GM12878 (cell line): ENCODE measurements at regions not wholly inside any gene's neighbourhood (a gene's known extent, or its start where the extent isn't known, plus 50 kb on each side); places are given as distances from the start of the nearest gene placed in this dataset.

ENCODE experiments used
- ATAC-seq: fragments of 200-7000 bp; cut with Tn5 transposase; 3 replicates; pipeline ENCODE4 v1.9.1; 2020; ENCODE audit warnings: mild to moderate bottlenecking, moderate library complexity
- BruUV-seq: library from RNA; stranded (reverse); fragments of 400-500 nt; replicated peaks from 2 replicates; lab custom pipeline; 2021; lab: Mats Ljungman, UMichigan
- CTCF ChIA-PET: fragments of 300-600 bp; sonication (Branson Sonifier 250); formaldehyde crosslinking; extraction: SDS; loops from one replicate; lab custom pipeline; 2021; ENCODE audit warnings: inconsistent platforms; lab: Yijun Ruan, JAX
- POLR2A ChIA-PET: fragments of 350-600 bp; formaldehyde crosslinking; extraction: SDS; loops from one replicate; lab custom pipeline; 2021; ENCODE audit warnings: inconsistent platforms; lab: Charles Lee
- RAD21 ChIA-PET: fragments of 300-600 bp; sonication (Branson Sonifier 250); formaldehyde crosslinking; loops from one replicate; lab custom pipeline; 2023; ENCODE audit warnings: antibody characterized with exemption; ENCODE audit not compliant: unreplicated experiment; lab: Charles Lee
- SMC1A ChIA-PET: fragments of 300-600 bp; sonication (Branson Sonifier 250); formaldehyde crosslinking; loops from one replicate; lab custom pipeline; 2023; ENCODE audit not compliant: unreplicated experiment, uncharacterized antibody; lab: Charles Lee
- DNase-seq: peaks from one replicate; pipeline ENCODE4 v3.0.0-alpha.2; 2011; ENCODE audit warnings: low read depth, low spot score
- FAIRE-seq: peaks from 3 replicates; lab custom pipeline; 2011; peaks lifted over from hg19 to GRCh38; lab: Jason Lieb, UNC
- H2AFZ ChIP-seq: 2 replicates; pipeline ENCODE4 v1.6.0; 2011; ENCODE audit warnings: low read depth, low read length, control low read depth; ENCODE audit not compliant: control insufficient read depth
- H3K27ac ChIP-seq: 2 replicates; pipeline ENCODE4 v1.5.1; 2011; ENCODE audit warnings: control low read depth; ENCODE audit not compliant: control insufficient read depth, insufficient read depth
- H3K27me3 ChIP-seq, 2 experiments: replicated peaks in 1 of 2; 2 replicates each; pipeline versions ENCODE4 v1.6.0 to v1.6.1; 2011; ENCODE audit warnings: low read length in 1 of 2; ENCODE audit not compliant: control insufficient read depth in 2 of 2, insufficient read depth in 2 of 2
- H3K36me3 ChIP-seq, 2 experiments: 2 replicates each; pipeline ENCODE4 v1.5.1; 2011; ENCODE audit warnings: low read length in 1 of 2; ENCODE audit not compliant: control insufficient read depth in 2 of 2, insufficient read depth in 2 of 2
- H3K4me1 ChIP-seq: 2 replicates; pipeline ENCODE4 v1.6.1; 2011; ENCODE audit warnings: mild to moderate bottlenecking, low read length, moderate library complexity, mixed read lengths; ENCODE audit not compliant: control insufficient read depth, insufficient read depth
- H3K4me2 ChIP-seq: 2 replicates; pipeline ENCODE4 v1.6.0; 2011; ENCODE audit warnings: control low read depth; ENCODE audit not compliant: control insufficient read depth, insufficient read depth
- H3K4me3 ChIP-seq: fragments of 200-600 bp; sonication (generic); 2 replicates; pipeline ENCODE4 v1.5.1; 2016
- H3K79me2 ChIP-seq: 2 replicates; pipeline ENCODE4 v1.6.0; 2011; ENCODE audit warnings: low read length; ENCODE audit not compliant: control insufficient read depth, insufficient read depth
- H3K9ac ChIP-seq: 2 replicates; pipeline ENCODE4 v1.8.0; 2011; ENCODE audit warnings: low read length, control low read depth, mixed read lengths; ENCODE audit not compliant: control insufficient read depth, insufficient read depth
- H3K9me3 ChIP-seq: replicated peaks from 3 replicates; pipeline ENCODE4 v1.5.1; 2011; ENCODE audit warnings: mild to moderate bottlenecking, low read length; ENCODE audit not compliant: control insufficient read depth, insufficient read depth
- H4K20me1 ChIP-seq: 2 replicates; pipeline ENCODE4 v1.6.0; 2011; ENCODE audit not compliant: control insufficient read depth, insufficient read depth
- ASH2L ChIP-seq: fragments of 300-600, 200-600 bp; sonication (generic); IDR thresholded peaks from 2 replicates; pipeline ENCODE4 v1.6.1; 2017; ENCODE audit warnings: low read depth, mild to moderate bottlenecking, borderline replicate concordance
- CEBPB ChIP-seq, 2 experiments: fragments of 150-350 bp in 1 of 2; IDR thresholded peaks; 2 replicates each; pipeline ENCODE4 v1.6.1; 2012 to 2014; ENCODE audit warnings: low read depth in 2 of 2, low read length in 2 of 2, borderline replicate concordance in 1 of 2, inconsistent platforms in 1 of 2
- CHD4 ChIP-seq: fragments of 200-600 bp; sonication (generic); IDR thresholded peaks from 2 replicates; pipeline ENCODE4 v1.6.1; 2016; ENCODE audit warnings: mild to moderate bottlenecking
- CREM ChIP-seq: IDR thresholded peaks from 2 replicates; pipeline ENCODE4 v1.6.1; 2014; ENCODE audit warnings: antibody characterized with exemption, low read depth
- KLF5 ChIP-seq: fragments of 450-650 bp; IDR thresholded peaks from 2 replicates; pipeline ENCODE4 v1.6.1; 2014; ENCODE audit warnings: mild to moderate bottlenecking; ENCODE audit not compliant: partially characterized antibody
- MTA3 ChIP-seq: IDR thresholded peaks from 2 replicates; pipeline ENCODE4 v1.6.1; 2012; ENCODE audit warnings: low read length, inconsistent platforms, borderline replicate concordance
- MYB ChIP-seq: fragments of 150-350 bp; IDR thresholded peaks from 2 replicates; pipeline ENCODE4 v1.6.1; 2014; ENCODE audit warnings: mild to moderate bottlenecking, low read depth, low read length, borderline replicate concordance
- NR2C2 ChIP-seq: IDR thresholded peaks from 2 replicates; pipeline ENCODE4 v1.6.1; 2011; ENCODE audit warnings: borderline replicate concordance, low read depth; ENCODE audit not compliant: control insufficient read depth, insufficient read length
- SP1 ChIP-seq: IDR thresholded peaks from one replicate; pipeline ENCODE4 v1.6.1; 2011; ENCODE audit warnings: low read depth, low read length
- SPI1 ChIP-seq: IDR thresholded peaks from 2 replicates; pipeline ENCODE4 v1.6.1; 2011; ENCODE audit warnings: low read depth, mild to moderate bottlenecking, low read length, moderate library complexity, borderline replicate concordance; ENCODE audit not compliant: insufficient read depth
- STAT1 ChIP-seq: fragments of 450-650 bp; conservative IDR thresholded peaks from 2 replicates; pipeline ENCODE4 v1.6.1; 2014; ENCODE audit warnings: antibody characterized with exemption, mild to moderate bottlenecking
- STAT3 ChIP-seq: IDR thresholded peaks from 2 replicates; pipeline ENCODE4 v1.6.1; 2011; ENCODE audit warnings: low read depth, low read length, improper control_type of control experiment
- SUZ12 ChIP-seq: fragments of 200-600 bp; sonication (generic); IDR thresholded peaks from one replicate; pipeline ENCODE4 v1.6.1; 2018; ENCODE audit warnings: antibody characterized with exemption, mild to moderate bottlenecking; ENCODE audit not compliant: unreplicated experiment
- TCF12 ChIP-seq: IDR thresholded peaks from 2 replicates; pipeline ENCODE4 v1.6.1; 2011; ENCODE audit warnings: low read depth, mild to moderate bottlenecking, low read length
- ZNF384 ChIP-seq: IDR thresholded peaks from 2 replicates; pipeline ENCODE4 v1.6.1; 2012; ENCODE audit warnings: low read depth, mild to moderate bottlenecking, low read length, improper control_type of control experiment, borderline replicate concordance
- WGBS: methylation state at CpG from one replicate; pipeline ENCODE4 v1.1.6; 2016; ENCODE audit warnings: low lambda C conversion rate; ENCODE audit not compliant: insufficient replicate concordance, insufficient coverage; ENCODE audit errors: missing lambda C conversion rate; 5-methylcytosine and 5-hydroxymethylcytosine counted together
- in situ Hi-C: fragments of 300-500 bp; cut with MboI; formaldehyde crosslinking; loops from 9 replicates; pipeline ENCODE4 v1.14.3; 2018; ENCODE audit warnings: mixed read lengths
- intact Hi-C: fragments of 100-400 bp; cut with micrococcal nuclease; formaldehyde crosslinking; loops from one replicate; pipeline ENCODE4 v1.14.2; 2022; ENCODE audit not compliant: unreplicated experiment
- TF ChIP-seq, protein P1 (sequence below): fragments of 450-650 bp; IDR thresholded peaks from 2 replicates; pipeline ENCODE4 v1.6.1; 2017; ENCODE audit warnings: mild to moderate bottlenecking, moderate library complexity

DNA sequence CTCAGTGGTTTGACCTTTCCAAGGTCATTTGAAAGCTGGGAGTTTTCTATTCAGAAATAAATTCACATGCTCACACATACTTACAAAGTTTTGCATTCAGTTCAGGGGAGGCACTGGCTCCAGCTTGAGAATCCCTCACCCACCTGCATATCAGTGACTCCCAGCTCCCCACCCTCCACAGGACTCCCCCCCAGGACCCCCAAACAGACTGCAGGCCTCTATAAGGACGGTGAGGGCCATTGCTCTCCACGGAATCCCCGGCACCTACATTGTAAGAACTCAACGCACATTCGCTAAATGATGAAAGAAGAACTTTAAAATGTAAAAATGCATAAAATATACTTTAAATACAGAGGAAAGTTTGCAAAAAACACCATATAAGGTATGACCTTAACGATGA lies 97.2 kb upstream of the TEX51 start:
- no peak for DNase-seq
- no peaks in the 10 kb centered on the region for H3K79me2 ChIP-seq
- H2AFZ ChIP-seq: no peak overlapping the region
- no peaks in the 10 kb centered on the region for H4K20me1 ChIP-seq
- no peaks in the 10 kb centered on the region for H3K36me3 ChIP-seq
- SMC1A ChIA-PET: no interaction called here
- no peaks in the 10 kb centered on the region for H3K27me3 ChIP-seq
- 41% methylated on average over 6 of the region's 6 CpGs for WGBS
- ATAC-seq: no peak
- no peak overlapping the region for H3K27ac ChIP-seq
- CTCF ChIA-PET: interaction anchor here (0.7 kb wide), 1 partner anchor 18 kb away, joined by 3 read pairs; no protein-coding TSS in a partner anchor
- H3K4me1 ChIP-seq: no peaks in the 10 kb centered on the region
- H3K4me2 ChIP-seq: no peak overlapping the region
- in situ Hi-C loops: no loop called here
- no peak overlapping the region for H3K9ac ChIP-seq
- RAD21 ChIA-PET: no interaction called here
- TF ChIP-seq STAT3 (no peak), SUZ12 (no peak), MYB (no peak), ASH2L (no peak), CREM (no peak), STAT1 (no peak), CEBPB (IDR thresholded peaks at IDR 0.05; ENCODE audit: borderline replicate concordance in 1 of 2, low read depth in 2 of 2, low read length in 2 of 2) (no peak), ZNF384 (no peak), MTA3 (no peak), CHD4 (no peak), NR2C2 (no peak), SPI1 (no peak), TCF12 (no peak), KLF5 (no peak), SP1 (no peak)
- TF ChIP-seq, protein P1, sequence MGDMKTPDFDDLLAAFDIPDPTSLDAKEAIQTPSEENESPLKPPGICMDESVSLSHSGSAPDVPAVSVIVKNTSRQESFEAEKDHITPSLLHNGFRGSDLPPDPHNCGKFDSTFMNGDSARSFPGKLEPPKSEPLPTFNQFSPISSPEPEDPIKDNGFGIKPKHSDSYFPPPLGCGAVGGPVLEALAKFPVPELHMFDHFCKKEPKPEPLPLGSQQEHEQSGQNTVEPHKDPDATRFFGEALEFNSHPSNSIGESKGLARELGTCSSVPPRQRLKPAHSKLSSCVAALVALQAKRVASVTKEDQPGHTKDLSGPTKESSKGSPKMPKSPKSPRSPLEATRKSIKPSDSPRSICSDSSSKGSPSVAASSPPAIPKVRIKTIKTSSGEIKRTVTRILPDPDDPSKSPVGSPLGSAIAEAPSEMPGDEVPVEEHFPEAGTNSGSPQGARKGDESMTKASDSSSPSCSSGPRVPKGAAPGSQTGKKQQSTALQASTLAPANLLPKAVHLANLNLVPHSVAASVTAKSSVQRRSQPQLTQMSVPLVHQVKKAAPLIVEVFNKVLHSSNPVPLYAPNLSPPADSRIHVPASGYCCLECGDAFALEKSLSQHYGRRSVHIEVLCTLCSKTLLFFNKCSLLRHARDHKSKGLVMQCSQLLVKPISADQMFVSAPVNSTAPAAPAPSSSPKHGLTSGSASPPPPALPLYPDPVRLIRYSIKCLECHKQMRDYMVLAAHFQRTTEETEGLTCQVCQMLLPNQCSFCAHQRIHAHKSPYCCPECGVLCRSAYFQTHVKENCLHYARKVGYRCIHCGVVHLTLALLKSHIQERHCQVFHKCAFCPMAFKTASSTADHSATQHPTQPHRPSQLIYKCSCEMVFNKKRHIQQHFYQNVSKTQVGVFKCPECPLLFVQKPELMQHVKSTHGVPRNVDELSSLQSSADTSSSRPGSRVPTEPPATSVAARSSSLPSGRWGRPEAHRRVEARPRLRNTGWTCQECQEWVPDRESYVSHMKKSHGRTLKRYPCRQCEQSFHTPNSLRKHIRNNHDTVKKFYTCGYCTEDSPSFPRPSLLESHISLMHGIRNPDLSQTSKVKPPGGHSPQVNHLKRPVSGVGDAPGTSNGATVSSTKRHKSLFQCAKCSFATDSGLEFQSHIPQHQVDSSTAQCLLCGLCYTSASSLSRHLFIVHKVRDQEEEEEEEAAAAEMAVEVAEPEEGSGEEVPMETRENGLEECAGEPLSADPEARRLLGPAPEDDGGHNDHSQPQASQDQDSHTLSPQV: no peak
- no TSS peak for BruUV-seq
- intact Hi-C loops: no loop called here
- POLR2A ChIA-PET: no interaction called here
- no peak for FAIRE-seq
- H3K9me3 ChIP-seq: no peaks in the 10 kb centered on the region
- H3K4me3 ChIP-seq: no peak overlapping the region
